Dermis blood vessel endothelial cell (primary cell): ENCODE measurements at regions not wholly inside any gene's neighbourhood (a gene's known extent, or its start where the extent isn't known, plus 50 kb on each side); places are given as distances from the start of the nearest gene placed in this dataset.
"Not testable (repeated sequence)": the region's sequence is repeated elsewhere in the genome, so short reads cannot be mapped to it uniquely, and the experiment has no call there.

Experiments
- DNase-seq: peaks from one replicate; pipeline ENCODE4 v3.0.0; 2010

DNA sequence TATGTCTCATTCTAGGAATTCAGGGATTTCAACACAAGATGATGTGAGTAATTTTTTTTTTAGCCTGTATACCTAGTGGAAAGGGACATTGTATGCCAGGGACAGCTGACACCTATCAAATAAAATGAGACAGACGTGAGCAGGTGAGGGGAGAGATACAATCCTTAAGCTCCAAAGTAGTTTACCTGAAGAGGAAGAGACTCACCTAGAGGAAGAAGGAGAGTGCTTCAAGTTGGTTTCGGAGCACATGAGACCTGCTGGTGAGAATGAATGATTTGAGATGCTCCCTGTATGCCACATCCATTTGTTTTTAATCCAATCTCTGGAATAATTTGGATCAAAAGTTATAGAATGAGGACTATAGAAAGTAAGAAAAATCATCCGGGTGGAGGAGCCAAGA lies 915.4 kb upstream of the FBXO33 start:
- no peak for DNase-seq

DNA sequence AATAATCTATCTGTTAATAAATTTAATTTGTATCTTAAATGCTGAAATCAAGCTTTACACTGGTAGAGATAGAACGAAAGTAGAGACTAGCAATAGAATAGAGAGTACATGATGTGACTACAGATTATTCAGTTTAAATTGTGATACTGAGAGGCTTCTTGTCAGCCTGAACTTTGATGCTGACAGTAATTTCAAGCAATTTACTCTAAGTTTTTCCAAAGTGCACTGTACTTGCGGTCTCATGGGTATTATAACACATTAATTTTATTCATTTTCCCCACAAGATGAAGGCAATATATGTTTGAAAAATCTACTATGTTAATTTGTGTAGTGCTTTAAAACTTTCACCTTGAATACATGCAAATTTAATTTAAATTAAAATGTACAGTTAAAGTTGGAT lies 914.0 kb upstream of the FBXO33 start:
- DNase-seq: no peak

GRCh38 chr14:40345334-40345733 lies 913.1 kb upstream of the FBXO33 start:
- no peak for DNase-seq

DNA sequence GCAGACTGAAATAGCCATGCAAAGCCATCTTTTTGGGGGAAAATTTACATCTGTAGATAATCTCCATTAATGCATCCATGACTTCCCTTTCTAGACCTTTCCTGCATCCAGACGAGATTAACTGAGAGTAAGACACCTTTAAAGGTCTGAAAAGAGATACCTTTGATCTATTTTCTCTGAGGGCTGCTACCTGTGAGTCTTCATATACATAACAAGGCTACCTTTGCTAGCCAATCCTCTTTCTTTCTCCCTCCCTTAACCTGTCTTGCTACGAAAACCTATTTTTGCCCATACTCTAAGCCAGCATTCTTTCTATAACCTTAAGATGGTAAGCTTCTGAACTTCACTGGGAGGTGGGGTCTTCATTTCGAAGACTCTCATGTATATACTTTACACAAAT lies 908.5 kb upstream of the FBXO33 start:
- no peak for DNase-seq

- no peak for DNase-seq
These were observed 904.6 kb upstream of the FBXO33 start for GRCh38 chr14:40336846-40337245.

- not testable (repeated sequence) for DNase-seq
These were observed 894.3 kb upstream of the FBXO33 start for GRCh38 chr14:40326519-40326918.

- DNase-seq: no peak
These were observed 886.0 kb upstream of the FBXO33 start for GRCh38 chr14:40318211-40318719.

DNA sequence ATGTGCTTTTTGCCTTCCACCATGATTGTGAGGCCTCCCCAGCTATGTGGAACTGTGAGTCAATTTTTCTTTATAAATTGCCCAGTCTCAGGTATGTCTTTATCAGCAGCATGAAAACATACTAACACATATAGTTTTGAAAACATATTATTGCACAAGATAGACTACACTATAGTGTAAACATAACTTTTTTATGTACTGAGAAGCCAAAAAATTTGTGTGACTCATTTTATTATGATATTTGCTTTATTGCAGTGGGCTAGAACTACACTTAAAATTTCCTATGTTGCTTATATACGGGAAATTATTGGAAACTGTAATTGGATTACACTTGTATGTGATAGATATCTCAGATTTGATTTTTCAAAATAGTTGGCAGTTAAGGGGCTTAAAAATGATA lies 885.5 kb upstream of the FBXO33 start:
- DNase-seq: no peak

DNA sequence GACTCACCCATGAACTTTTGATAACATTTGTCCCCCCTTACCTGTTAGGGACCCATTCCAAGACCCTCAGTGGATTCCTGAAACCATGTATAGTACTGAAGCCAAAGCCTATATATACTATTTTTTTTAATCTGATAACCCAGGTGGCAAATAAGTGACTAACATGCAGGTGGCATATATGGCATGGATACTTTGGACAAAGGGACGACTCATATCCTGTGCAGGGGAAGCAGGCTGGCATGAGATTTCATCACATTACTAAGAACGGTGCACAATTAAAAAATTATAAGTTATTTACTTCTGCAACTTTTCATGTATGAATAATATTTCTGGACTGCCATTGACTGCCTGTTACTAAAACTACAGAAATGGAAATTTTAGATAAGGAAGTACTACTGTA lies 880.1 kb upstream of the FBXO33 start:
- DNase-seq: no peak

DNA sequence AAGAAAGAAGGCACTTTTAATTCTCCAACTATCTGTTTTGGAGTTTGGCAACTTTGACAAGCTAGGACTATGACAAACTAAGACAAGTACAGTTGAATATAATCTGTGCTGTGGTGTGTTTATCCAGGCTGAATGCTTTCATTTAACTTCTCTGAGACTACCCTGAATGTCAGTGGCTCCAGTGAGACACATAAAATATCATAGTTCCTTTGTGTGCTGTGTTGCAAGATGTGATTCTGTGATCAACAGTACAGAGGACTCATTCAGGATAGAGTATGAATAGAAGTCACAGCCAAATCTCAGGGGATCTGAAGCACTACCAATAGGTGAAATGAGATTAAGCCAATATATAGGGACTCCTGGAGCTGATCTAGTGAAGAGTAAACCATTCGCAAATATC lies 876.9 kb upstream of the FBXO33 start:
- DNase-seq: no peak

- no peak for DNase-seq
These were observed 876.0 kb upstream of the FBXO33 start for GRCh38 chr14:40308240-40308639.

GRCh38 chr14:40296821-40297220 lies 864.6 kb upstream of the FBXO33 start:
- no peak for DNase-seq

GRCh38 chr14:40292664-40293063 lies 860.4 kb upstream of the FBXO33 start:
- DNase-seq: no peak

GRCh38 chr14:40282196-40282595 lies 850.0 kb upstream of the FBXO33 start:
- DNase-seq: no peak

GRCh38 chr14:40280652-40281051 lies 848.4 kb upstream of the FBXO33 start:
- DNase-seq: no peak

DNA sequence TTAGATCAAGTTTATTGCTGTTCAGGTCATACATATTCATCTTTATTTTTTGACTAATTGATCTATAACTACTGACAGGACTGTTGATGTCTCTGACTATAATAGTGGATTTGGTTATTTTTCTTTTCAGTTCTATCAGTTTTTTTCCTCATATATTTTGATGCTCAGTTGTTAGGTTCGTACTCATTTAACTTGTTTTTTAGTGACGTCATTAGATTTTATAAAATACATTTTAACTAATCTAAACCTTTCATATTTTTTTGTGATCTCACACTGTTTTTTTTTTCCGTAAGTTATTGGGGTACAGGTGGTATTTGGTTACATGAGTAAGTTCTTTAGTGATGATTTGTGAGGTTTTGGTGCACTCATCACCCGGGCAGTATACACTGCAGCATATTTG lies 841.2 kb upstream of the FBXO33 start:
- no peak for DNase-seq

DNA sequence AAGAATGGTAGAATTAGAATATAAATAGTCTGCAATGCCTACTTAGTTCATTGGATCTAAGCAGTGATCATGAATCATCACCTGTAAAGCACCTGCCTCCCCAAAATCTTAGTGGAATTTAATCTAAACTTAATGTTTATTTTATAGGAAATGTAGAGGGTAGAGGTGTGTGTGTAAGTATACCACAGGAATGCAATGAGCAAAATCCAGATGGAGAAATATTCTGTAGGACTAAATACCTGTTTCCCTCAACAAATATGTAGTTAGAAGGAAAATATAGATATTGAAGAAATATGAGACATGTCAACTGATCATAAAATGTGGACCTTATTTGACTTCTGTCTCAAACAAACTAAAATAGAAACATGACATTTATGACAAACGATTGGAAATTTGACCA lies 839.2 kb upstream of the FBXO33 start:
- no peak for DNase-seq

DNA sequence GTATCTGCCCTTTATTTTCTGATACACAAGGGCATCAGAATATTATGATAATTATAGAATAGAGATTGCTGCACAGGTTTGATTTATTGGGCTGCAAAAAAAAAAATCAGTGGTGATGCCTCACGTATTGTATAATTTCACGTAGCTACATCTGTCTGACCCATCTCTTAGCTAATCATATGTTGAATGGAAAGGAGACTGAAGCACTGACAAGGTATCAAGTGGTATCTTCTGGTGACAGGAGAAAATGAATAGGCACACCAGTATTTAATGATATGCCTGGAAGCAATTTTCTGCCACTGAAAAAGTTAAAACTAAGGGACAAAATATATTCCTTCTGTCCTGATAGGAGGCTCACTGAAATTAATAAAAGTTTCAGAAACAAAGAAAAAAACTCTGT lies 837.2 kb upstream of the FBXO33 start:
- DNase-seq: no peak

DNA sequence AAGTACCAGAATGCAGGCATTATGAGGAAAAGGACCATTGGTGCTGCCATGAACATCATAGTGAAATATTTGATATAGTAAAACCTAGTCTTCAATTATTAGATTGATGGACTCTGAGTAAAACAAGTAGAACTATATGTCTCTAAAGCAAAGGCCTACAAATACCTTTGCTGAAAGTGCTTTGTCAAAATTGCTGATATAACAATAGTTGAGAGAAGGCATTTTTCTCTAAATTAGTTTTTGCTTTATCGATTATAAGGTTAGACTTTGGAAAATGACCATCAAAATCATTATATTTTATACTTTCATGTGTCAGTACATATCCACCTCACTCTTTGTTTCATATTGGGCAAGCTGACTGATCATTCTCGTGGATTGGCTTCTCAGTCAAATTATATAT lies 836.0 kb upstream of the FBXO33 start:
- no peak for DNase-seq

GRCh38 chr14:40265096-40265495 lies 832.9 kb upstream of the FBXO33 start:
- no peak for DNase-seq

DNA sequence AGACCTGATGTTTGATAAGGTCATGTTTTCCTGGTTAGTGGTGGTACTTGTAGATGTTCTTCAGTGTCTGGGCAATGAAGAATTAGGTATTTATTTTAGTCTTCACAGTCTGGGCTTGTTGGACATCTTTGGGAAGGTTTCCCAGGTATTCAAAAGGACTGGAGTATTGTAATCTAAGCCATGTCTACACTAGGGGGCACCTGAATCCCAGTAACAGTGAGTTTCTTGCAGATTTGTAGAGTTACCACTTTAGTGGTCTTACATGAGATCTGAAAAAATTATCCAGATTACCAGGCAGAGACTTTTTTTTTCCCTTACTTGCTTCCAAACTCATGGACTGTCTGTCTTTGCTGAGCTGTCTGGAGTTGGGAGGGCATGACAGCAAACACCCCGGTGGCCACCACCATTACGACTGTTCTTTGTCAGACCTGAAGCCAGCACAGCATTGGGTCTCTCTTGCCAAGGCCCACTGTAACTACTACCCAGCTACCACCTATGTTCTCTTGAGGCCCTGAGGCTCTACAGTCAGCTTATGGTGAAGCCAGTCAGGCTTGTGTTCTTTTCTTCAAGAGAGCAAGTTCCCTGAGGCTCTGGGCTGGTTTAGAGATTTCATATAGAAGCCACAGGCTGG lies 820.7 kb upstream of the FBXO33 start:
- DNase-seq: no peak

DNA sequence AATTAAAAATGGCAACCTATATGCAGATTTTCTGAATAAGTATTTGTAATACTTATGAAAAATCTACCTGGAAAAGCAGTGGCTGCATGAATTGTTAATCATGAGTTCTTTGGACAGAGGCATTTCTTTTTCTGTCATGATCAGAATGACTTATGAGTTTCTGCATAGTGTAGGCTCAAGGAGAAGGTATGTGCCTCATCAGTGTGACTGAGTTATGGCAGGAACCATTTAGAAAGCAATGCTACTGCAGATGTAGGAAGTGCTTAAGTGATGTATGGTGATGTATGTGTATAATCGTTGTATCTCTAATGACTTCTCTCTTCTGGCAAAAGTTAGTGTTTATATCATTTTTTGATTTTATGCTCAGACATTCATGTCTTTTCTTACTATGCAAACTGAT lies 816.4 kb upstream of the FBXO33 start:
- DNase-seq: no peak

- DNase-seq: no peak
These were observed 808.1 kb upstream of the FBXO33 start for GRCh38 chr14:40240245-40240859.

GRCh38 chr14:40232302-40232701 lies 800.1 kb upstream of the FBXO33 start:
- no peak for DNase-seq

DNA sequence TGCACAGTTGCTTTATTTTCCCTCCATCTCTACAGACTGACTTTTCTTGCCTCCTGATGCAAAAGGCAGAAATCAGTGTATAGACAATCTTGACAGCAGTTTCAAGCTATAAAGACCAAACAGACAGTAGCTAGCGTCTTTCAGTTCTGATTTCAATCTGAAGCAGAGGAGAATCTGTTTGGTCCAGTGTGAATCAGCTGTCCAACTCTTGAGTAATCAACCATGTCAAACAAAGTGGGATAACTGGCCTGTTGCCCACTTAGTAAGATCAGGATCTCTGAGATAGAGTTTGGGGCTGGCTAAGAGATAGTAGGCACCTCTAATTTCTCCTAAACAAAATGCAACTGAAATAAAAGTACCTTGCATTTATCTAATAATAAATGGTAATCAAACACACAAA lies 797.4 kb upstream of the FBXO33 start:
- DNase-seq: no peak
